ENCODE measurements at regions not wholly inside any gene's neighbourhood (a gene's known extent, or its start where the extent isn't known, plus 50 kb on each side); places are given as distances from the start of the nearest gene placed in this dataset.
"Not testable (repeated sequence)": the region's sequence is repeated elsewhere in the genome, so short reads cannot be mapped to it uniquely, and the experiment has no call there.

DNA sequence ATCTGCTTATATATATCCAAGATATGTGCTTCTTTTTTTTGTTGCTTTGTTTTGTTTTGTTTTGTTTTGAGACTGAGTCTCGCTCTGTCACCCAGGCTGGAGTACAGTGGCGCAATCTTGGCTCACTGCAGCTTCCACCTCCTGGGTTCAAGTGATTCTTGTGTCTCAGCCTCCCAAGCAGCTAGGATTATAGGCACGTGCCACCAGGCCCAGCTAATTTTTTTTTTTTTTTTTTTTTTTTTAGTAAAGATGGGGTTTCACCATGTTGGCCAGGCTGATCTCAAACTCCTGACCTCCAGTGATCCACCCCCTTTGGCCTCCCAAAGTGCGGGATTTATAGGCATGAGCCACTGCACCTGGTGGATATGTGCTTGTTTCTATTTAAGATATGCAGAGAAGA lies 314.6 kb upstream of the G2E3 start:
- TF ChIP-seq POLR2A, CTCF (IDR thresholded peaks at IDR 0.05): not testable (repeated sequence)
